ENCODE measurements at regions not wholly inside any gene's neighbourhood (a gene's known extent, or its start where the extent isn't known, plus 50 kb on each side); places are given as distances from the start of the nearest gene placed in this dataset.
A peak's percentile ranks its signal among the peaks of the same experiment; 100 is the strongest.

DNA sequence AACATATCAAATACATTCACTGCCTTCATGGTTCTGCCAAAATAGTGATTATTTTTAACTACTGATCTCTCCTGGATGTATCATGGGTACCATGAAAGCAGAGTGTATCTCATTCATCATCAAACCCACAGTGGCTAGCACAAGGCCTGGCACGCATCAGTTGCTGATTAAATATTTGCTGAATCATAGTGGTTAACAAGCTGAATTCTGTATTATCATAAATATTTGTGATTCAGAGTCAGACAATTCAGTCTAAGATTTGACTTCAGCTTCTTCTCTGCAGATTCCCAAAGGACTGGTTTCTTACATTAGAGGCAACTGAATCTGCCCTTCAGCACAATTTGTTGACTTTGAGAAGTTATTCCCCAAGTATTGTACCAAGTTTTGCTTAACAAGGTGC, 715.8 kb upstream of the LRRC4C start:
- H3K9ac ChIP-seq (ENCODE audit: insufficient read depth, low read length) = no peak overlapping the region
- H3K4me1 ChIP-seq (ENCODE audit: control insufficient read depth, extremely low read depth, insufficient read depth, low read length) = no peaks in the 10 kb centered on the region
- H4K20me1 ChIP-seq (ENCODE audit: control insufficient read depth, extremely low read depth, insufficient read depth, low read length) = no peaks in the 10 kb centered on the region
- H3K27me3 ChIP-seq (ENCODE audit: control insufficient read depth, insufficient read depth, low read length) = no peaks in the 10 kb centered on the region
- H2AFZ ChIP-seq (ENCODE audit: low read length) = no peak overlapping the region
- H3K27ac ChIP-seq (ENCODE audit: insufficient read depth, low read length) = no peak overlapping the region
- H3K4me3 ChIP-seq (replicated peaks in 1 of 4; ENCODE audit: control extremely low read depth in 1 of 4, insufficient read depth in 1 of 4, low read depth in 3 of 4, low read length in 4 of 4) = no peak overlapping the region
- peak; percentile 1 to 95 for DNase-seq (ENCODE audit: low read depth in 2 of 2)
- no peaks in the 10 kb centered on the region for H3K79me2 ChIP-seq (ENCODE audit: control insufficient read depth, insufficient read depth, low read length)
- H3K4me2 ChIP-seq (ENCODE audit: extremely low read depth, insufficient read depth, low read length) = no peak overlapping the region
- H3K9me3 ChIP-seq (ENCODE audit: control insufficient read depth, insufficient read depth, low read depth, low read length) = no peaks in the 10 kb centered on the region
- TF ChIP-seq, protein P1, sequence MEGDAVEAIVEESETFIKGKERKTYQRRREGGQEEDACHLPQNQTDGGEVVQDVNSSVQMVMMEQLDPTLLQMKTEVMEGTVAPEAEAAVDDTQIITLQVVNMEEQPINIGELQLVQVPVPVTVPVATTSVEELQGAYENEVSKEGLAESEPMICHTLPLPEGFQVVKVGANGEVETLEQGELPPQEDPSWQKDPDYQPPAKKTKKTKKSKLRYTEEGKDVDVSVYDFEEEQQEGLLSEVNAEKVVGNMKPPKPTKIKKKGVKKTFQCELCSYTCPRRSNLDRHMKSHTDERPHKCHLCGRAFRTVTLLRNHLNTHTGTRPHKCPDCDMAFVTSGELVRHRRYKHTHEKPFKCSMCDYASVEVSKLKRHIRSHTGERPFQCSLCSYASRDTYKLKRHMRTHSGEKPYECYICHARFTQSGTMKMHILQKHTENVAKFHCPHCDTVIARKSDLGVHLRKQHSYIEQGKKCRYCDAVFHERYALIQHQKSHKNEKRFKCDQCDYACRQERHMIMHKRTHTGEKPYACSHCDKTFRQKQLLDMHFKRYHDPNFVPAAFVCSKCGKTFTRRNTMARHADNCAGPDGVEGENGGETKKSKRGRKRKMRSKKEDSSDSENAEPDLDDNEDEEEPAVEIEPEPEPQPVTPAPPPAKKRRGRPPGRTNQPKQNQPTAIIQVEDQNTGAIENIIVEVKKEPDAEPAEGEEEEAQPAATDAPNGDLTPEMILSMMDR (conservative IDR thresholded peaks at IDR 0.05 in 1 of 2, IDR thresholded peaks at IDR 0.05 in 1 of 2; ENCODE audit: low read depth in 1 of 2, low read length in 2 of 2) = no peak
- TF ChIP-seq EZH2 (IDR thresholded peaks at IDR 0.05; ENCODE audit: low read length, missing control alignments) = no peak
- H3K36me3 ChIP-seq (ENCODE audit: control insufficient read depth, insufficient read depth, low read length) = no peaks in the 10 kb centered on the region

DNA sequence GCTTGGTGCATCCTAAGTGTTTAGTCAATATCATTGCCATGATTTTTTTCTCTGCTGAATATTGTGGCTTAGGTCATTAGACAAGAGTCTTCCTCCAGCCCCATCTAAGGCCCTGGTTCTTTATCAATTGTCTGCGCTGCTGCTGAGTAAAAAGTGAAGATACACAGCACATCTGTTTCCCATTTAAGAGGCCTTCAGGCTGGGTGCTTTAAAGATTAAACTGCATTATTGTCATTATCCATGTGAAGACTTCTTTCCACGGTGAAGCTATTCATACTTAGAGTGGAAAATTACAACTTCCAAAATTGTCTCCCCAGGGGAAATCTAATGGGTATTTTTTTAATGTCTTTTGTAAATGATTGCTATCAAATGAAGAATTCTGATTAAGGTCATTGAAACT, 719.8 kb upstream of the LRRC4C start:
- Histone ChIP-seq H3K9me3 (ENCODE audit: control insufficient read depth, insufficient read depth, low read depth, low read length) (no peaks in the 10 kb centered on the region), H4K20me1 (ENCODE audit: control insufficient read depth, extremely low read depth, insufficient read depth, low read length) (no peaks in the 10 kb centered on the region), H3K4me1 (ENCODE audit: control insufficient read depth, extremely low read depth, insufficient read depth, low read length) (no peaks in the 10 kb centered on the region), H3K36me3 (ENCODE audit: control insufficient read depth, insufficient read depth, low read length) (no peaks in the 10 kb centered on the region), H3K9ac (ENCODE audit: insufficient read depth, low read length) (no peak overlapping the region), H3K4me3 (replicated peaks in 1 of 4; ENCODE audit: control extremely low read depth in 1 of 4, insufficient read depth in 1 of 4, low read depth in 3 of 4, low read length in 4 of 4) (no peak overlapping the region), H3K79me2 (ENCODE audit: control insufficient read depth, insufficient read depth, low read length) (no peaks in the 10 kb centered on the region), H3K27me3 (ENCODE audit: control insufficient read depth, insufficient read depth, low read length) (no peaks in the 10 kb centered on the region), H3K4me2 (ENCODE audit: extremely low read depth, insufficient read depth, low read length) (no peak overlapping the region), H2AFZ (ENCODE audit: low read length) (no peak overlapping the region), H3K27ac (ENCODE audit: insufficient read depth, low read length) (no peak overlapping the region)
- no peak for DNase-seq (ENCODE audit: low read depth in 2 of 2)
- TF ChIP-seq, protein P1 (conservative IDR thresholded peaks at IDR 0.05 in 1 of 2, IDR thresholded peaks at IDR 0.05 in 1 of 2; ENCODE audit: low read depth in 1 of 2, low read length in 2 of 2) = no peak
- no peak for TF ChIP-seq EZH2 (IDR thresholded peaks at IDR 0.05; ENCODE audit: low read length, missing control alignments)

DNA sequence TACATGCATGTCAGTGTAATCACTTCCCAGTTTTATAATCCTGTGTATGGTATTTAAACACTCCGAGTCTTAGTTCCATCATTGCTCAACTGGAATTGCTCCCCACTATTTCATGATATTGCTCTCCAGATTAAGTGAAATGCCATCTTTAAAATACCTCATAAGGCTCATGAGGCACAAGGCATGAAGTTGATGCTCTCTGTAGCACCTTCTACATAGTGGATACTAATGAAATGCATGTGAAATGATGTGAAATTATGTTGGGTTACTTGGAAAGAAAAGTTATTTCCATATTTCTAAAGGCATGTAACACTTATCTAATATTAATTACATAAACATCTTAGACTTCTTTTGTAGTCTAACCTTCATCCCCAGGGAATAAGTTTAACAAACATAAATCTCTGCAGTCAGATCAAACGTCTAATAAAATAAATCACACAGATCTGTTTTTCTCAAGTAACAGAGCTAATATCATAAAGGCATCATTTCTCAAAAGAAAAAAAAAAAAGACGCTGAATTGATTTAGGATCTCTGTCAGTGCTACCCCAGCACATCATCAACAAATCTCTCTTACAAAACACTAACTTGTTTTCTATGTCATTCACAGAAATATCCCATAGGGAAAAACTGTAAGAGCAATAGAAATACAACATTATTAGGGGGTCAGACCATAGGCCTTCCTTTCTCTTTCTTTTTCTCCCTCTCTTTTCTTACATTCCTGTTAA, 736.0 kb upstream of the LRRC4C start:
- no peak overlapping the region for H3K27ac ChIP-seq (ENCODE audit: insufficient read depth, low read length)
- H2AFZ ChIP-seq (ENCODE audit: low read length) = no peak overlapping the region
- no peaks in the 10 kb centered on the region for H3K79me2 ChIP-seq (ENCODE audit: control insufficient read depth, insufficient read depth, low read length)
- no peaks in the 10 kb centered on the region for H3K27me3 ChIP-seq (ENCODE audit: control insufficient read depth, insufficient read depth, low read length)
- no peaks in the 10 kb centered on the region for H3K36me3 ChIP-seq (ENCODE audit: control insufficient read depth, insufficient read depth, low read length)
- no peak overlapping the region for H3K4me3 ChIP-seq (replicated peaks in 1 of 4; ENCODE audit: control extremely low read depth in 1 of 4, insufficient read depth in 1 of 4, low read depth in 3 of 4, low read length in 4 of 4)
- no peak overlapping the region for H3K4me2 ChIP-seq (ENCODE audit: extremely low read depth, insufficient read depth, low read length)
- no peaks in the 10 kb centered on the region for H4K20me1 ChIP-seq (ENCODE audit: control insufficient read depth, extremely low read depth, insufficient read depth, low read length)
- TF ChIP-seq, protein P1 (conservative IDR thresholded peaks at IDR 0.05 in 1 of 2, IDR thresholded peaks at IDR 0.05 in 1 of 2; ENCODE audit: low read depth in 1 of 2, low read length in 2 of 2) = no peak
- TF ChIP-seq EZH2 (IDR thresholded peaks at IDR 0.05; ENCODE audit: low read length, missing control alignments) = no peak
- DNase-seq (ENCODE audit: low read depth in 2 of 2) = no peak
- H3K4me1 ChIP-seq (ENCODE audit: control insufficient read depth, extremely low read depth, insufficient read depth, low read length) = no peaks in the 10 kb centered on the region
- no peak overlapping the region for H3K9ac ChIP-seq (ENCODE audit: insufficient read depth, low read length)
- no peaks in the 10 kb centered on the region for H3K9me3 ChIP-seq (ENCODE audit: control insufficient read depth, insufficient read depth, low read depth, low read length)
